ENCODE measurements at regions not wholly inside any gene's neighbourhood (a gene's known extent, or its start where the extent isn't known, plus 50 kb on each side); places are given as distances from the start of the nearest gene placed in this dataset.

GRCh38 chr5:79876456-79876855, 114.6 kb downstream of the MTX3 start:
- Histone ChIP-seq H3K4me1 (ENCODE audit: low read depth) (no peaks in the 10 kb centered on the region), H3K36me3 (no peaks in the 10 kb centered on the region), H3K4me3 (no peak overlapping the region), H3K9me3 (ENCODE audit: low read depth) (no peaks in the 10 kb centered on the region), H3K27me3 (no peaks in the 10 kb centered on the region), H3K27ac (no peak overlapping the region)
- no peak for DNase-seq (ENCODE audit: low read depth in 1 of 2, low spot score in 1 of 2)
- no peak for TF ChIP-seq CTCF (IDR thresholded peaks at IDR 0.05; ENCODE audit: low read depth, low read length)

GRCh38 chr5:79875230-79875629, 115.8 kb downstream of the MTX3 start:
- DNase-seq (ENCODE audit: low read depth in 1 of 2, low spot score in 1 of 2), result peak in 1 of 2 donors; percentile 33
- Histone ChIP-seq H3K9me3 (ENCODE audit: low read depth) (no peaks in the 10 kb centered on the region), H3K4me3 (no peak overlapping the region), H3K36me3 (no peaks in the 10 kb centered on the region), H3K4me1 (ENCODE audit: low read depth) (no peaks in the 10 kb centered on the region), H3K27ac (no peak overlapping the region), H3K27me3 (no peaks in the 10 kb centered on the region)
- TF ChIP-seq CTCF (IDR thresholded peaks at IDR 0.05; ENCODE audit: low read depth, low read length), result no peak

GRCh38 chr5:79873187-79873586, 117.9 kb downstream of the MTX3 start:
- Histone ChIP-seq H3K27ac (no peak overlapping the region), H3K27me3 (no peaks in the 10 kb centered on the region), H3K36me3 (no peaks in the 10 kb centered on the region), H3K9me3 (ENCODE audit: low read depth) (no peaks in the 10 kb centered on the region), H3K4me3 (no peak overlapping the region), H3K4me1 (ENCODE audit: low read depth) (no peaks in the 10 kb centered on the region)
- TF ChIP-seq CTCF (IDR thresholded peaks at IDR 0.05; ENCODE audit: low read depth, low read length), result no peak
- no peak for DNase-seq (ENCODE audit: low read depth in 1 of 2, low spot score in 1 of 2)

- no peaks in the 10 kb centered on the region for H3K4me1 ChIP-seq (ENCODE audit: low read depth)
- H3K27ac ChIP-seq, result no peak overlapping the region
- H3K27me3 ChIP-seq, result no peaks in the 10 kb centered on the region
- no peak overlapping the region for H3K4me3 ChIP-seq
- DNase-seq (ENCODE audit: low read depth in 1 of 2, low spot score in 1 of 2), result no peak
- no peaks in the 10 kb centered on the region for H3K36me3 ChIP-seq
- H3K9me3 ChIP-seq (ENCODE audit: low read depth), result no peaks in the 10 kb centered on the region
- no peak for TF ChIP-seq CTCF (IDR thresholded peaks at IDR 0.05; ENCODE audit: low read depth, low read length)
These were observed 118.8 kb downstream of the MTX3 start for GRCh38 chr5:79872291-79872690.

GRCh38 chr5:79871364-79872120, 119.5 kb downstream of the MTX3 start:
- Histone ChIP-seq H3K4me3 (no peak overlapping the region), H3K27ac (no peak overlapping the region), H3K9me3 (ENCODE audit: low read depth) (no peaks in the 10 kb centered on the region), H3K36me3 (no peaks in the 10 kb centered on the region), H3K27me3 (no peaks in the 10 kb centered on the region), H3K4me1 (ENCODE audit: low read depth) (no peaks in the 10 kb centered on the region)
- no peak for TF ChIP-seq CTCF (IDR thresholded peaks at IDR 0.05; ENCODE audit: low read depth, low read length)
- no peak for DNase-seq (ENCODE audit: low read depth in 1 of 2, low spot score in 1 of 2)
